ENCODE measurements at regions not wholly inside any gene's neighbourhood (a gene's known extent, or its start where the extent isn't known, plus 50 kb on each side); places are given as distances from the start of the nearest gene placed in this dataset.
"Not testable (repeated sequence)": the region's sequence is repeated elsewhere in the genome, so short reads cannot be mapped to it uniquely, and the experiment has no call there.

- Mint-ChIP-seq H3K4me3 (no peak overlapping the region), H3K27ac (no peak overlapping the region), H3K9me3 (no peaks in the 10 kb centered on the region), H3K4me1 (ENCODE audit: low read depth) (peaks cover 12% of the 10 kb centered on the region), H3K27me3 (no peaks in the 10 kb centered on the region), H3K36me3 (ENCODE audit: low read depth) (no peaks in the 10 kb centered on the region)
- intact Hi-C loops (cut with micrococcal nuclease), result no loop called here
Observed at GRCh38 chr18:10093445-10093844, 179.6 kb downstream of the VAPA start.

GRCh38 chr18:10094154-10094553 lies 180.3 kb downstream of the VAPA start:
- intact Hi-C loops (cut with micrococcal nuclease), result no loop called here
- no peaks in the 10 kb centered on the region for H3K36me3 Mint-ChIP-seq (ENCODE audit: low read depth)
- H3K27me3 Mint-ChIP-seq, result no peaks in the 10 kb centered on the region
- no peak overlapping the region for H3K4me3 Mint-ChIP-seq
- H3K4me1 Mint-ChIP-seq (ENCODE audit: low read depth), result peaks cover 12% of the 10 kb centered on the region
- H3K9me3 Mint-ChIP-seq, result no peaks in the 10 kb centered on the region
- H3K27ac Mint-ChIP-seq, result no peak overlapping the region

- Mint-ChIP-seq H3K36me3 (ENCODE audit: low read depth) (no peaks in the 10 kb centered on the region), H3K9me3 (no peaks in the 10 kb centered on the region), H3K27ac (no peak overlapping the region), H3K4me1 (ENCODE audit: low read depth) (peaks cover 12% of the 10 kb centered on the region), H3K4me3 (no peak overlapping the region), H3K27me3 (no peaks in the 10 kb centered on the region)
- intact Hi-C loops (cut with micrococcal nuclease), result no loop called here
Observed at GRCh38 chr18:10094655-10095054, 180.8 kb downstream of the VAPA start.

GRCh38 chr18:10095356-10095755 lies 181.5 kb downstream of the VAPA start:
- no peak overlapping the region for H3K27ac Mint-ChIP-seq
- no peak overlapping the region for H3K4me3 Mint-ChIP-seq
- intact Hi-C loops (cut with micrococcal nuclease), result no loop called here

GRCh38 chr18:10099539-10100140 lies 185.8 kb downstream of the VAPA start:
- peaks cover 13% of the 10 kb centered on the region for H3K4me1 Mint-ChIP-seq (ENCODE audit: low read depth)
- H3K27me3 Mint-ChIP-seq, result peaks cover 2% of the 10 kb centered on the region
- H3K4me3 Mint-ChIP-seq, result no peak overlapping the region
- intact Hi-C loops (cut with micrococcal nuclease), result no loop called here
- no peak overlapping the region for H3K27ac Mint-ChIP-seq
- H3K36me3 Mint-ChIP-seq (ENCODE audit: low read depth), result no peaks in the 10 kb centered on the region
- H3K9me3 Mint-ChIP-seq, result peaks cover under 1% of the 10 kb centered on the region

More at GRCh38 chr18:10095356-10095755, 181.5 kb downstream of the VAPA start:
- Mint-ChIP-seq H3K36me3 (ENCODE audit: low read depth) (no peaks in the 10 kb centered on the region), H3K4me1 (ENCODE audit: low read depth) (peaks cover 6% of the 10 kb centered on the region), H3K27me3 (no peaks in the 10 kb centered on the region), H3K9me3 (no peaks in the 10 kb centered on the region)

- Mint-ChIP-seq H3K27ac (no peak overlapping the region), H3K36me3 (ENCODE audit: low read depth) (peaks cover 3% of the 10 kb centered on the region), H3K4me1 (ENCODE audit: low read depth) (peaks cover 13% of the 10 kb centered on the region), H3K9me3 (peaks cover 6% of the 10 kb centered on the region), H3K27me3 (peaks cover 2% of the 10 kb centered on the region), H3K4me3 (no peak overlapping the region)
- intact Hi-C loops (cut with micrococcal nuclease), result no loop called here
Observed at GRCh38 chr18:10100196-10100595, 186.4 kb downstream of the VAPA start.

GRCh38 chr18:10100941-10101701 lies 187.3 kb downstream of the VAPA start:
- peaks cover 13% of the 10 kb centered on the region for H3K4me1 Mint-ChIP-seq (ENCODE audit: low read depth)
- peaks cover 10% of the 10 kb centered on the region for H3K36me3 Mint-ChIP-seq (ENCODE audit: low read depth)
- intact Hi-C loops (cut with micrococcal nuclease), result no loop called here
- no peak overlapping the region for H3K4me3 Mint-ChIP-seq
- H3K27me3 Mint-ChIP-seq, result peaks cover 2% of the 10 kb centered on the region
- H3K27ac Mint-ChIP-seq, result no peak overlapping the region
- peaks cover 15% of the 10 kb centered on the region for H3K9me3 Mint-ChIP-seq

GRCh38 chr18:10101729-10102128 lies 187.9 kb downstream of the VAPA start:
- Mint-ChIP-seq H3K27me3 (peaks cover 2% of the 10 kb centered on the region), H3K9me3 (peaks cover 21% of the 10 kb centered on the region), H3K4me3 (no peak overlapping the region), H3K27ac (no peak overlapping the region), H3K36me3 (ENCODE audit: low read depth) (peaks cover 10% of the 10 kb centered on the region), H3K4me1 (ENCODE audit: low read depth) (peaks cover 13% of the 10 kb centered on the region)
- intact Hi-C loops (cut with micrococcal nuclease), result no loop called here

- intact Hi-C loops (cut with micrococcal nuclease); H3K27ac Mint-ChIP-seq; H3K4me3 Mint-ChIP-seq; H3K27me3 Mint-ChIP-seq: not testable (repeated sequence)
- Mint-ChIP-seq H3K4me1 (ENCODE audit: low read depth) (peaks cover 21% of the 10 kb centered on the region), H3K36me3 (ENCODE audit: low read depth) (peaks cover 10% of the 10 kb centered on the region), H3K9me3 (peaks cover 31% of the 10 kb centered on the region)
Observed at GRCh38 chr18:10105118-10105517, 191.3 kb downstream of the VAPA start.

GRCh38 chr18:10111191-10111590 lies 197.4 kb downstream of the VAPA start:
- intact Hi-C loops (cut with micrococcal nuclease), result no loop called here
- Mint-ChIP-seq H3K27me3 (no peaks in the 10 kb centered on the region), H3K36me3 (ENCODE audit: low read depth) (no peaks in the 10 kb centered on the region), H3K4me1 (ENCODE audit: low read depth) (peaks cover 50% of the 10 kb centered on the region), H3K4me3 (no peak overlapping the region), H3K27ac (no peak overlapping the region), H3K9me3 (peaks cover 16% of the 10 kb centered on the region)

- H3K4me1 Mint-ChIP-seq (ENCODE audit: low read depth), result peaks cover 50% of the 10 kb centered on the region
- no peaks in the 10 kb centered on the region for H3K36me3 Mint-ChIP-seq (ENCODE audit: low read depth)
- no peak overlapping the region for H3K4me3 Mint-ChIP-seq
- intact Hi-C loops (cut with micrococcal nuclease), result no loop called here
- H3K27ac Mint-ChIP-seq, result peak overlapping the region; percentile 23
- no peaks in the 10 kb centered on the region for H3K27me3 Mint-ChIP-seq
- H3K9me3 Mint-ChIP-seq, result peaks cover 11% of the 10 kb centered on the region
Observed at GRCh38 chr18:10111944-10112343, 198.1 kb downstream of the VAPA start.

- Mint-ChIP-seq H3K4me3 (no peak overlapping the region), H3K27ac (no peak overlapping the region), H3K9me3 (peaks cover 11% of the 10 kb centered on the region), H3K4me1 (ENCODE audit: low read depth) (peaks cover 50% of the 10 kb centered on the region), H3K27me3 (no peaks in the 10 kb centered on the region), H3K36me3 (ENCODE audit: low read depth) (no peaks in the 10 kb centered on the region)
- intact Hi-C loops (cut with micrococcal nuclease), result no loop called here
Observed at GRCh38 chr18:10113121-10114022, 199.6 kb downstream of the VAPA start.

GRCh38 chr18:10114717-10115463 lies 201.1 kb downstream of the VAPA start:
- no peak overlapping the region for H3K4me3 Mint-ChIP-seq
- H3K9me3 Mint-ChIP-seq, result peaks cover 4% of the 10 kb centered on the region
- peaks cover 45% of the 10 kb centered on the region for H3K4me1 Mint-ChIP-seq (ENCODE audit: low read depth)
- no peaks in the 10 kb centered on the region for H3K27me3 Mint-ChIP-seq
- intact Hi-C loops (cut with micrococcal nuclease), result no loop called here
- no peak overlapping the region for H3K27ac Mint-ChIP-seq
- no peaks in the 10 kb centered on the region for H3K36me3 Mint-ChIP-seq (ENCODE audit: low read depth)
